OCI-LY3 (cell line): ENCODE measurements at regions not wholly inside any gene's neighbourhood (a gene's known extent, or its start where the extent isn't known, plus 50 kb on each side); places are given as distances from the start of the nearest gene placed in this dataset.

Source experiments
- EZH2phosphoT487 ChIP-seq: fragments of 200-600 bp; shearing (Covaris generic); IDR thresholded peaks from 2 replicates; pipeline ENCODE4 v1.6.1; 2018; ENCODE audit warnings: antibody characterized with exemption, mixed run types, low read depth
- TF ChIP-seq, protein P1 (sequence below): fragments of 200-600, 300-600 bp; sonication (generic); IDR thresholded peaks from 2 replicates; pipeline ENCODE4 v1.5.1; 2014; ENCODE audit warnings: antibody characterized with exemption, low read length, low read depth

- TF ChIP-seq, protein P1, sequence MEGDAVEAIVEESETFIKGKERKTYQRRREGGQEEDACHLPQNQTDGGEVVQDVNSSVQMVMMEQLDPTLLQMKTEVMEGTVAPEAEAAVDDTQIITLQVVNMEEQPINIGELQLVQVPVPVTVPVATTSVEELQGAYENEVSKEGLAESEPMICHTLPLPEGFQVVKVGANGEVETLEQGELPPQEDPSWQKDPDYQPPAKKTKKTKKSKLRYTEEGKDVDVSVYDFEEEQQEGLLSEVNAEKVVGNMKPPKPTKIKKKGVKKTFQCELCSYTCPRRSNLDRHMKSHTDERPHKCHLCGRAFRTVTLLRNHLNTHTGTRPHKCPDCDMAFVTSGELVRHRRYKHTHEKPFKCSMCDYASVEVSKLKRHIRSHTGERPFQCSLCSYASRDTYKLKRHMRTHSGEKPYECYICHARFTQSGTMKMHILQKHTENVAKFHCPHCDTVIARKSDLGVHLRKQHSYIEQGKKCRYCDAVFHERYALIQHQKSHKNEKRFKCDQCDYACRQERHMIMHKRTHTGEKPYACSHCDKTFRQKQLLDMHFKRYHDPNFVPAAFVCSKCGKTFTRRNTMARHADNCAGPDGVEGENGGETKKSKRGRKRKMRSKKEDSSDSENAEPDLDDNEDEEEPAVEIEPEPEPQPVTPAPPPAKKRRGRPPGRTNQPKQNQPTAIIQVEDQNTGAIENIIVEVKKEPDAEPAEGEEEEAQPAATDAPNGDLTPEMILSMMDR, result no peak
- no peak for TF ChIP-seq EZH2phosphoT487
Measured at GRCh38 chr6:112697265-112697664, 350.1 kb downstream of the RFPL4B start.
